HG02642 (cell line): ENCODE measurements at regions not wholly inside any gene's neighbourhood (a gene's known extent, or its start where the extent isn't known, plus 50 kb on each side); places are given as distances from the start of the nearest gene placed in this dataset.
"Not testable (repeated sequence)": the region's sequence is repeated elsewhere in the genome, so short reads cannot be mapped to it uniquely, and the experiment has no call there.

Experiments used
- ATAC-seq: cut with Tn5 transposase; IDR thresholded peaks from one replicate; pipeline ENCODE4 v1.9.1; 2021; ENCODE audit warnings: mild to moderate bottlenecking; ENCODE audit not compliant: unreplicated experiment, poor library complexity

- ATAC-seq, result no peak
These were observed 95.0 kb upstream of the PAM start for GRCh38 chr5:102660111-102660510.

- ATAC-seq, result no peak
These were observed 91.2 kb upstream of the PAM start for GRCh38 chr5:102663749-102664530.

- ATAC-seq, result no peak
These were observed 90.3 kb upstream of the PAM start for GRCh38 chr5:102664616-102665335.

- no peak for ATAC-seq
These were observed 88.8 kb upstream of the PAM start for GRCh38 chr5:102666164-102666946.

- ATAC-seq, result no peak
These were observed 86.7 kb upstream of the PAM start for GRCh38 chr5:102668220-102668932.

- ATAC-seq, result peak; percentile 48
These were observed 84.8 kb upstream of the PAM start for GRCh38 chr5:102670224-102670836.

GRCh38 chr5:102671033-102671734, 83.9 kb upstream of the PAM start:
- not testable (repeated sequence) for ATAC-seq

- no peak for ATAC-seq
These were observed 76.6 kb upstream of the PAM start for GRCh38 chr5:102678267-102679058.

- ATAC-seq, result peak; percentile 91
These were observed 73.6 kb upstream of the PAM start for GRCh38 chr5:102681403-102681983.

- no peak for ATAC-seq
These were observed 72.9 kb upstream of the PAM start for GRCh38 chr5:102682101-102682647.

- ATAC-seq, result not testable (repeated sequence)
These were observed 67.0 kb upstream of the PAM start for GRCh38 chr5:102688076-102688475.

GRCh38 chr5:102688581-102689342, 66.3 kb upstream of the PAM start:
- not testable (repeated sequence) for ATAC-seq

- ATAC-seq, result no peak
These were observed 64.2 kb upstream of the PAM start for GRCh38 chr5:102690910-102691309.

GRCh38 chr5:102691434-102691833, 63.7 kb upstream of the PAM start:
- ATAC-seq, result no peak

GRCh38 chr5:102700120-102700831, 54.8 kb upstream of the PAM start:
- no peak for ATAC-seq

GRCh38 chr5:102700916-102701315, 54.2 kb upstream of the PAM start:
- ATAC-seq, result no peak

GRCh38 chr5:102701748-102702147, 53.4 kb upstream of the PAM start:
- ATAC-seq, result no peak
